EL (cell line): ENCODE measurements at regions not wholly inside any gene's neighbourhood (a gene's known extent, or its start where the extent isn't known, plus 50 kb on each side); places are given as distances from the start of the nearest gene placed in this dataset.
"Not testable (repeated sequence)": the region's sequence is repeated elsewhere in the genome, so short reads cannot be mapped to it uniquely, and the experiment has no call there.

ENCODE experiments used
- DNase-seq: peaks from one replicate; pipeline ENCODE4 v3.0.0-alpha.2; 2016

DNA sequence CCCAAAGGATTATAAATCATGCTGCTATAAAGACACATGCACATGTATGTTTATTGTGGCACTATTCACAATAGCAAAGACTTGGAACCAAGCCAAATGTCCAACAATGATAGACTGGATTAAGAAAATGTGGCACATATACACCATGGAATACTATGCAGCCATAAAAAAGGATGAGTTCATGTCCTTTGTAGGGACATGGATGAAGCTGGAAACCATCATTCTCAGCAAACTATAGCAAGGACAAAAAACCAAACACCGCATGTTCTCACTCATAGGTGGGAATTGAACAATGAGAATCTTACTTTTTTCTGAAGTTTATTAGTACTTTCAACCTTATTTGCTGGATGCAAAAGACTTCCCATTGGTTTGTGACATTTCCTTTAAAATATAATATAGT is 101.0 kb upstream of the TBX18 start:
- DNase-seq = not testable (repeated sequence)

GRCh38 chr6:84862843-84863242 is 98.4 kb upstream of the TBX18 start:
- no peak for DNase-seq

DNA sequence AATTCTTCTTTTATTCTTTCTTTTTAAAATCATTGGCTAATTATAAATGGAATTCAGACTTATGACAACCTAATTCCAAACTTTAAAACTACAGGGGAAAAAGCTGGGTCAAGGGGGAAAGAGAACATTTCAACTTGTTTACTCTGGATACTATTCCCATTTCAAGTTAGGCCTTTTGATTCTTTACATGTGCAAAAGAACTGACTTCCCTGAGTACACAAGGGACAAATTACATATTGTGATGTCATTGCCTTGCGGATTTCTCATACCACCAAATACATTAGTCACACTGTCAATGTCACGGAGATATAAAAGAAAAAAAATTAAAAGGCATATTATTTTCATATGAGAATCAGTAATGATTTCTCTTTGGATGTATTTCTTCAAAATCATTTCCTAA is 96.5 kb upstream of the TBX18 start:
- DNase-seq = no peak

- DNase-seq = no peak
These were observed 96.1 kb upstream of the TBX18 start for GRCh38 chr6:84860509-84860908.

- no peak for DNase-seq
These were observed 90.5 kb upstream of the TBX18 start for GRCh38 chr6:84854811-84855400.

DNA sequence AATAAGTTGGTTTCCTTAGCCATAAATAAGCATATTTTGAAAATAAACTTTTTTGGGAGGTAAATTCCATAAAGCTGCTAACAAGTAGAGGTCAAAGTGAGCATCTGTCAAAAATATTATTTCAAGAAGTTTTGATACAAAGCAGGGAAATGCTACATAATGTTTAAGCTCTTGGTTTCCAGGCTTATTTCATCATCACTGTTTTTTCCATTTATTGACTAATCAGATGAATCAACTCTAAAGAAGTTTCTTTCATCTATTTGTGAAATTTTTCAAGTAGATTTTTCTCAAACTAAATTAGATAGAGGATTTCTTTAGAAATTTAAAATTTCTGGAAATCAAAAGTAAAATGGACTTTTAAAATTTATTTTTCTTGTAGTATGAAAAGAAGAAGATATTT is 89.5 kb upstream of the TBX18 start:
- DNase-seq = no peak

DNA sequence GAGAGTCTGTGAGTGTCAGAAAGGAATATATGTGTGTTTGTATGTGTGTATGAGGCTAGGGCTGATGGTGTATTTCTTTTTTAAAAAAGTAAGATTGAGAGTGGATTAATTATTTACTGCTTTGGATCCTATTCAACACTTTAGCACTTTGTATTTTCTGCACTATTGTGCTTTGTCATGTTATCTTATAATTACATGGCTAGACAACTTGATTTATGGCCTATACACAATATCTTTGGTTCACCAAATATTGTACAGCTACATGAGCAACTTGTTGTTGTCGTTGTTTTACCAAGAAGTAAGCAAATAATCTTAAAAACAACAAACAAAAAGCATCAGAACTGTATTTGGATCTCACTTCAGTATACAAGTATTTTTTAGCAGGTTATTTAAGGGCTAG is 84.6 kb upstream of the TBX18 start:
- DNase-seq = no peak

DNA sequence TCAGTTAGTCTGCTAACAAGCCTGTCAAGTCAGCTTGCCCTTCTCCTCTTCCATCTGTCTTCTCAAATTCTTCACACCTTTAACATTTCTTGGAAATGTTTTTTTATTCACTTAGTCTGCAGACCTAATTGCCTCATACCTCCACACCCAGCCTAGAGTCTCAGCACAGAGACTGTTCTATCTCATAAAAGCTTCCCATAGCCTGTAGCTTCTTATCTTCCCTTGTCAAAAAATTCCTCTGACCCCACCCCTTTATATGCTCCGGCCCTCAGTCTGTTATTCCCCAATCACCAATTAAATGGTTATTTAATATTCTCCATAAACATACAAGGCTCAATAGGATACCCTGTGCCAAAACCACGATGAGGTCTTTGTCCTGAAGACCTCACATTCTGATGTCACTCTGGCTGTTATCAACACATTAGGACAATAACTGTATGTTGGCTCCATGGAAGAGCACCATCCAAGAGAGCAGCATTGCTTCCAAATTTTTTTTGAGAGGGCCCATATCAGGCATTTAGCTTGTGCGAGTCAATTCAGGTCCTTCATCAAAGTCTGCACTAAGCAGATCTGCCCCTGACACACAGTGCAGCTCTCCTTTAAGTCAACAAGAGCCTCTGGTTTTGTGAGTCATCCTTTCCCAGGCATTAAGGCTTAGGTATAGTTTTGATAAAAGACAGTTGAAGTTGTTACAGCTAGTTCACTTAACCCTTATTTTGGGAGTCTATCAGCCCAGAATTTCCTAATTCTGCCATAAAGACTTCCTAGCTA is 83.2 kb upstream of the TBX18 start:
- peak; percentile 8 for DNase-seq

DNA sequence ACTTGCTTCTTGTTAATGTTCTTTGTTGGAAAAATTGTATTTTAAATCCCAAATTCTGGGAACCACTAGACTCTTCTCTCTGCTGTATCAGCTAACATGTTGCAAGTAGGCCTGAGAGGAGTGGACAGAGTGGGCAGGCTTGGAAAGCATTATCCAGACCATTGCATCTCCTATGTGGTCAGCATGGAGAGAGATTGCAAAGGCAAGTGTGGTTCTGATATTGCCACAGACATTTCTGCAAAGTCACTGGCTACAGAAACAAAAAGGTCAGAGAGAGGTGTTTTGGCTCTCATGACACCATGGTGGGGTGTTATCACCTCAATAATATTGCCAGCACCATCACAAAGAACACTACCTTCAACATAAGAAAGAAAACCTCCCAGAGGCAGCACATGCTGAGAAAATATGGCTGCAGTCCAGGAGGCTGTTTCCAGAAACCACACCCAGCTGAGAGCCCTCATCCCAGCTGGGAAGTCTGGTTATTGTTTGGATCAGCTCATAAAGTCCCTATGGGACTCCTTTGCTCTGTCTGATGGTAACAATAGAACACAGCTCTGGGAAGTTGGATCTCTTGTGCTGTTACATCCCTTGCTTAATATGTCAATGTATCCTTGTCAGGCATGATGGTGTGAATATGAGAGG is 78.2 kb upstream of the TBX18 start:
- DNase-seq = no peak

DNA sequence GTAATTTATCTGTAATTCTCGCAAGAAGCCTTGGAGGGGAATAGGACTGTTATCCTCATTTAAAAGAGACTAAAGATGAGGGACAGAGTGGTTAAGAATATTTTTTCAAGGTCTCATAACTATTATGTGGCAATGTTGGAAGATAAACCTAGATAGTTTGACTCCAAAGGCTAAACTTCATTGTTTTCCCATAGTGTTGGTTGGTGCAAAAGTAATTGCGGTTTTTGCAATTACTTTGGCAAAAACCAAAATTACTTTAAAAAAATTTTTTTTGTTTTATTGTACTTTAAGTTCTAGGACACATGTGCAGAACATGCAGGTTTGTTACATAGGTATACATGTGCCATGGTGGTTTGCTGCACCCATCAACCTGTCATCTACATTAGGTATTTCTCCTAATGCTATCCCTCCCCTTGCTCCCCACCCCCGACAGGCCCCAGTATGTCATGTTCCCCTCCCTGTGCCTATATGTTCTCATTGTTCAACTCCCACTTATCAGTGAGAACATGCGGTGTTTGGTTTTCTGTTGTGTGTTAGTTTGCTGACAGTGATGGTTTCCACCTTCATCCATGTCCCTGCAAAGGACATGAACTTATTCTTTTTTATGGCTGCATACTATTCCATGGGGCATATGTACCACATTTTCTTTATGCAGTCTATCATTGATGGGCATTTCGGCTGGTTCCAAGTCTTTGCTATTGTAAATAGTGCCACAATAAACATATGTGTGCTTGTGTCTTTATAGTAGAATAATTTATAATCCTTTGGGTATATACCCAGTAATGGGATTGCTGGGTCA is 72.9 kb upstream of the TBX18 start:
- not testable (repeated sequence) for DNase-seq

DNA sequence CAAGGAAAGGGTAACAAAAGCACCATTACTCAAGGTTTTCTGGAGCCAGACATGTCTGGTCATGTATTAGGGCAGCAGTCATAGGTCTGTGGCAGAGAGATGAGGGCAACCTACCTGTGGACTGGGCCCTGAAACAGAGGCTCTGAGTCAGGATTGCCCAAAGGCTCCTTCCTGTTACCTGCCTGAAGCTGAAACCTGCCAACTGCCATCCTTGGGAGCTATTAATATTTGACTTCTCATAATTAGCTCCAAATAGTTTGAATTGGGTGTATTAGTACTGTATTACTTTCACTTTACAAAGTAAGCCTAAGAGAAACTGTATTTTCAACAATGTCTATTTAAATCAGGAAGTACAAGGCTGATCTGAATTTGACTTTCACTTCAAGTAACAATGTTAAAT is 72.0 kb upstream of the TBX18 start:
- no peak for DNase-seq

GRCh38 chr6:84835340-84835739 is 70.9 kb upstream of the TBX18 start:
- no peak for DNase-seq

DNA sequence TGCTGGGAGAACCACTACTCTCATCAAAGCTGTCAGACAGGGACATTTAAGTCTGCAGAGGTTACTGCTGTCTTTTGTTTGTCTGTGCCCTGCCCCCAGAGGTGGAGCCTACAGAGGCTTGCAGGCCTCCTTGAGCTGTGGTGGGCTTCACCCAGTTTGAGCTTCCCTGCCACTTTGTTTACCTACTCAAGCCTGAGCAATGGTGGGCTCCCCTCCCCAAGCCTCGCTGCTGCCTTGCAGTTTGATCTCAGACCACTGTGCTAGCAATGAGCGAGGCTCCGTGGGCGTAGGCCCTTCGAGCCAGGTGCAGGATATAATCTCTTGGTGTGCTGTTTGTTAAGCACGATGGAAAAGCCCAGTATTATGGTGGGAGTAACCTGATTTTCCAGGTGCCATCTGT is 67.5 kb upstream of the TBX18 start:
- not testable (repeated sequence) for DNase-seq

DNA sequence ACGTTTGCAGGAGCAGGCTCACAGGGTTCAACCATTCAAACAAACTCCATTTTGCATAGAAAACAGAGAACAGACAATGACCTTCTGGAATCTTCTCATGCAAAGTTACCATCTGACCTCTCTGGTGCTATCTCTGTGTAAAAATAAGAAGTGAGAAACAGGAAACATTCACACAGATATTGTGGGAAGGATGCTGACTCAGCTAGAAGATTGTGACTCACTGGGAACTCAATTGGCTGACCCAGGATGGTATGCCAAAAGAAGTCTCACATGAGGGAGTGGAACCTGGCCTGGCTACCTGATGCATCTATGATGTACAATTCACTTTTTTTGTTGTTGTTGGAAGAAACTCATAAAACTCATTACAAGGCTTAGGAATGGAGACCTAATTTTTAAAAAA is 61.1 kb upstream of the TBX18 start:
- peak; percentile 31 for DNase-seq

DNA sequence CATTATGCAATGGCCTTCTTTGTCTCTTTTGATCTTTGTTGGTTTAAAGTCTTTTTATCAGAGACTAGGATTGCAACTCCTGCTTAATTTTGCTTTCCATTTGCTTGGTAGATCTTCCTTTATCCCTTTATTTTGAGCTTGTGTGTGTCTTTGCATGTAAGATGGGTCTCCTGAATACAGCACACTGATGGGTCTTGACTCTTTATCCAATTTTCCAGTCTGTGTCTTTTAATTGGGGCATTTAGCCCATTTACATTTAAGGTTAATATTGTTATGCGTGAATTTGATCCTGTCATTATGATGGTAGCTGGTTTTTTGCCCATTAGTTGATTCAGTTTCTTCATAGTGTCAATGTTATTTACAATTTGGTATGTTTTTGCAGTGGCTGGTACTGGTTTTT is 56.9 kb upstream of the TBX18 start:
- DNase-seq = not testable (repeated sequence)

DNA sequence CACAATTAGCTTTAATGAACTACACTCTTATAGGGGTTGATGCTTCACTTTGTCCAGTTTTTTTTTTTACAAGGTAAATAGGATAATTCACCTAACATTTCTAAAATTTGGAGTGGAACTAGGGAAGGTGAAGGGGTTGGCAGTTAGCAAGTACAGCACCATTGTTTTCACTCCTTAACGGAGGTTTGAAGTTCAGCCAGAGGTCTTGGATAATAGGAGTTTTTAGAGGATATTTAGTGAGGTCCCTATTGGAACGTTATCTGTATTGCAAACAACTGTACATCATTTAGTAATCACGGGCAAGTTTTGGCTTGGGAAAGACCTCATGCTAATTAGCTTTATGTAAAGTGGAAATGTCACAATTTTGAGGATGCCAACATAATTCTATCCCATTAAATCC is 52.3 kb upstream of the TBX18 start:
- no peak for DNase-seq

DNA sequence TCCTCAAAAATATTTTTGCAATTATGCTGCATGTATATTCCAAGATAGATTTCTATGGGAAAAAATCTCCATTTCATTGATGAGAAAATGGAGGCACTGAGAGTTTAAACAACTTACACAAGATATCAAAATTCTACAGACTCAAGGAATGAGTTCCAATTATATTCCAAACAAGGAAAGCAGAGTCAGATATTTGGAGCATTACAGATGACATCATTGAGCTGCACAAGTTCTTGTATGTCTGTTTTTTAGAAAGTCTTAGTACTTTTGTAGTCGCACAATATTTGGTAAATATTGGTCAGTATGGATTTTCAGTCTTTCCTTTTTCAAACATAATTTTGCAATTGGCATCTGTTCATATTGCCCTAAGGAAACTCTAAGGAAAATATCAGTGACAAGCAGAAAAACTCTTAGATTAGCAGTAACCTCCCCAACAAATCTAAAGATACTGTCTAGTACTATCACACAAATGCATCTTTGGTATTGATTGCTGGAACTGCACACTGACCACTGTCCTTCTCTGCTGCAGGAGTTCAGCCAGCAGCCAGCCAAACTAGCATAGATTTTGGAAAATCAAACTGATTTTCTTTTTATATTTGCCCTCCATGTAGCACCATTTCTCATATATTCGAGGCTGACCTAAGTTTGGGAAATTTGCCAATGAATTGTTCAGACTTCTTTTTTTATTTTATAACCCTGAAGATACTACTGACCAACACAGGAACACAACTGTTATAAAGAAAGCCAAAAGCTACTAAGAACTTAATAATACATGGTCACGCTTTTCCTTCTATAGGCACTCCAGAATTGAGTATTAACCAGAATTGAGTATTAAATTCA is 51.7 kb upstream of the TBX18 start:
- no peak for DNase-seq
